ENCODE measurements at regions not wholly inside any gene's neighbourhood (a gene's known extent, or its start where the extent isn't known, plus 50 kb on each side); places are given as distances from the start of the nearest gene placed in this dataset.

- Histone ChIP-seq H3K27me3 (no peaks in the 10 kb centered on the region), H3K9me3 (no peaks in the 10 kb centered on the region), H3K4me3 (no peak overlapping the region), H3K4me1 (no peaks in the 10 kb centered on the region), H3K36me3 (no peaks in the 10 kb centered on the region), H3K27ac (no peak overlapping the region)
- no peak for TF ChIP-seq CTCF (IDR thresholded peaks at IDR 0.05)
- TF ChIP-seq POLR2A (IDR thresholded peaks at IDR 0.05): no peak
- TF ChIP-seq EP300 (IDR thresholded peaks at IDR 0.05): no peak
- no peak for DNase-seq (ENCODE audit: low spot score in 2 of 2)
- WGBS, 2 donors: 84 to 92% methylated on average over 5 of the region's 5 CpGs
Observed at GRCh38 chr20:24059174-24059573, 70.6 kb upstream of the GGTLC1 start.

- Histone ChIP-seq H3K4me3 (no peak overlapping the region), H3K27ac (no peak overlapping the region), H3K9me3 (no peaks in the 10 kb centered on the region), H3K4me1 (no peaks in the 10 kb centered on the region), H3K36me3 (no peaks in the 10 kb centered on the region), H3K27me3 (no peaks in the 10 kb centered on the region)
- 37 to 40% methylated on average over 1 of the region's 1 CpG for WGBS, 2 donors
- no peak for TF ChIP-seq CTCF (IDR thresholded peaks at IDR 0.05)
- TF ChIP-seq POLR2A (IDR thresholded peaks at IDR 0.05): no peak
- TF ChIP-seq EP300 (IDR thresholded peaks at IDR 0.05): no peak
- no peak for DNase-seq (ENCODE audit: low spot score in 2 of 2)
Observed at GRCh38 chr20:24056491-24056890, 67.9 kb upstream of the GGTLC1 start.

- 92 to 93% methylated on average over 20 to 23 of the region's 23 CpGs for WGBS, 2 donors
- H3K36me3 ChIP-seq: no peaks in the 10 kb centered on the region
- TF ChIP-seq CTCF (IDR thresholded peaks at IDR 0.05): no peak
- no peak for TF ChIP-seq POLR2A (IDR thresholded peaks at IDR 0.05)
- TF ChIP-seq EP300 (IDR thresholded peaks at IDR 0.05): no peak
- no peak for DNase-seq (ENCODE audit: low spot score in 2 of 2)
- no peaks in the 10 kb centered on the region for H3K9me3 ChIP-seq
- no peak overlapping the region for H3K27ac ChIP-seq
- no peaks in the 10 kb centered on the region for H3K27me3 ChIP-seq
- no peaks in the 10 kb centered on the region for H3K4me1 ChIP-seq
- no peak overlapping the region for H3K4me3 ChIP-seq
Observed at GRCh38 chr20:24052599-24053275, 64.2 kb upstream of the GGTLC1 start.

- 65 to 82% methylated on average over 2 of the region's 2 CpGs for WGBS, 2 donors
- Histone ChIP-seq H3K27ac (no peak overlapping the region), H3K27me3 (no peaks in the 10 kb centered on the region), H3K36me3 (no peaks in the 10 kb centered on the region), H3K4me3 (no peak overlapping the region), H3K9me3 (no peaks in the 10 kb centered on the region), H3K4me1 (no peaks in the 10 kb centered on the region)
- TF ChIP-seq POLR2A (IDR thresholded peaks at IDR 0.05): no peak
- TF ChIP-seq EP300 (IDR thresholded peaks at IDR 0.05): no peak
- TF ChIP-seq CTCF (IDR thresholded peaks at IDR 0.05): no peak
- no peak for DNase-seq (ENCODE audit: low spot score in 2 of 2)
Observed at GRCh38 chr20:24051160-24051559, 62.6 kb upstream of the GGTLC1 start.

GRCh38 chr20:24050119-24050518 is 61.5 kb upstream of the GGTLC1 start:
- H3K4me3 ChIP-seq: no peak overlapping the region
- no peaks in the 10 kb centered on the region for H3K36me3 ChIP-seq
- no peaks in the 10 kb centered on the region for H3K27me3 ChIP-seq
- H3K9me3 ChIP-seq: no peaks in the 10 kb centered on the region
- no peaks in the 10 kb centered on the region for H3K4me1 ChIP-seq
- TF ChIP-seq POLR2A (IDR thresholded peaks at IDR 0.05) (no peak), CTCF (IDR thresholded peaks at IDR 0.05) (no peak)
- DNase-seq (ENCODE audit: low spot score in 2 of 2): no peak
- WGBS, 2 donors: 56% methylated on average over 3 of the region's 3 CpGs
- no peak overlapping the region for H3K27ac ChIP-seq

Measured in tibial nerve (tissue), 4 donors.